HCT116 (cell line): ENCODE measurements at regions not wholly inside any gene's neighbourhood (a gene's known extent, or its start where the extent isn't known, plus 50 kb on each side); places are given as distances from the start of the nearest gene placed in this dataset.

Experiments used
- ATAC-seq: fragments of 200-7000 bp; cut with Tn5 transposase; 2 replicates; pipeline ENCODE4 v1.9.1; 2020; ENCODE audit warnings: mild to moderate bottlenecking, moderate library complexity
- BruUV-seq: library from RNA; stranded (reverse); fragments of 400-500 nt; replicated peaks from 2 replicates; lab custom pipeline; 2021; lab: Mats Ljungman, UMichigan
- CTCF ChIA-PET: fragments of 300-600 bp; sonication (Branson Sonifier 250); formaldehyde crosslinking; loops from one replicate; lab custom pipeline; 2021; ENCODE audit warnings: antibody characterized with exemption; lab: Charles Lee
- POLR2A ChIA-PET: fragments of 300-600, 350-600 bp; sonication (Branson Sonifier 250); formaldehyde crosslinking; loops from one replicate; lab custom pipeline; 2021; ENCODE audit warnings: antibody characterized with exemption; lab: Charles Lee
- RAD21 ChIA-PET, 2 experiments: fragments of 300-600 bp; sonication (Branson Sonifier 250); formaldehyde crosslinking; loops; one replicate each; lab custom pipeline; 2023; ENCODE audit warnings: low total read pairs in 2 of 2; ENCODE audit not compliant: uncharacterized antibody in 2 of 2, unreplicated experiment in 2 of 2, low non-redundant PET in 1 of 2; lab: Charles Lee
- DNase-seq: peaks from one replicate; pipeline ENCODE4 v3.0.0-alpha.2; 2010; ENCODE audit warnings: low read depth, low spot score
- H2AFZ ChIP-seq: fragments of 200-600 bp; shearing (Covaris generic), sonication (generic); 2 replicates; pipeline ENCODE4 v1.6.1; 2017; ENCODE audit warnings: low read depth, mixed run types, mixed read lengths, antibody characterized with exemption, low read length; ENCODE audit not compliant: poor library complexity, severe bottlenecking
- H3K27ac ChIP-seq: 2 replicates; pipeline ENCODE4 v1.5.1; 2012; ENCODE audit warnings: low read depth, low read length
- H3K27me3 ChIP-seq: fragments of 200-600 bp; sonication (generic); 2 replicates; pipeline ENCODE4 v1.6.1; 2016; ENCODE audit warnings: mixed run types, low read length, mixed read lengths; ENCODE audit not compliant: insufficient read depth
- H3K36me3 ChIP-seq, 2 experiments: fragments of 200-500 bp in 1 of 2; fragments of 200-600 bp in 1 of 2; sonication (Bioruptor generic) in 1 of 2; sonication (generic) in 1 of 2; 2 replicates each; pipeline versions ENCODE4 v1.5.1 to v1.6.1; 2014 to 2016; ENCODE audit warnings: low read length in 2 of 2, inconsistent platforms in 1 of 2, mixed read lengths in 1 of 2, mixed run types in 1 of 2; ENCODE audit not compliant: insufficient read depth in 2 of 2, control insufficient read depth in 1 of 2
- H3K4me1 ChIP-seq, 2 experiments: fragments of 200-600 bp in 1 of 2; sonication (generic) in 1 of 2; 2 replicates each; pipeline versions ENCODE4 v1.5.1 to v1.6.1; 2012 to 2017; ENCODE audit warnings: low read length in 2 of 2, inconsistent platforms in 1 of 2, mild to moderate bottlenecking in 1 of 2, mixed read lengths in 1 of 2, mixed run types in 1 of 2, moderate library complexity in 1 of 2; ENCODE audit not compliant: insufficient read depth in 2 of 2, control insufficient read depth in 1 of 2
- H3K4me2 ChIP-seq: fragments of 200-600 bp; sonication (generic); 2 replicates; pipeline ENCODE4 v1.6.1; 2017; ENCODE audit warnings: mixed run types, low read length, mixed read lengths
- H3K4me3 ChIP-seq, 2 experiments: fragments of 200-600 bp in 1 of 2; sonication (generic) in 1 of 2; replicated peaks in 1 of 2; 2 replicates each; pipeline ENCODE4 v1.5.1; 2011 to 2016; ENCODE audit warnings: low read length in 2 of 2, control low read depth in 1 of 2, low read depth in 1 of 2, mild to moderate bottlenecking in 1 of 2, mixed read lengths in 1 of 2, mixed run types in 1 of 2
- H3K79me2 ChIP-seq: fragments of 200-600 bp; sonication (generic); 2 replicates; pipeline ENCODE4 v1.6.1; 2017; ENCODE audit warnings: mild to moderate bottlenecking, mixed run types, low read length, moderate library complexity, mixed read lengths; ENCODE audit not compliant: insufficient read depth
- H3K9ac ChIP-seq: fragments of 200-600 bp; sonication (generic); 2 replicates; pipeline ENCODE4 v1.6.1; 2016; ENCODE audit warnings: low read length, mixed read lengths
- H3K9me2 ChIP-seq: fragments of 200-600 bp; sonication (generic), shearing (Covaris generic); 2 replicates; pipeline ENCODE4 v1.6.1; 2017; ENCODE audit warnings: mixed run types, mild to moderate bottlenecking, moderate library complexity; ENCODE audit not compliant: insufficient read depth
- H3K9me3 ChIP-seq, 2 experiments: fragments of 200-500 bp in 1 of 2; fragments of 200-600 bp in 1 of 2; sonication (Bioruptor generic) in 1 of 2; sonication (generic) in 1 of 2; 2 replicates each; pipeline ENCODE4 v1.6.1; 2014 to 2017; ENCODE audit warnings: low read length in 2 of 2, mixed read lengths in 2 of 2, inconsistent platforms in 1 of 2, low read depth in 1 of 2, mild to moderate bottlenecking in 1 of 2, mixed run types in 1 of 2, moderate library complexity in 1 of 2; ENCODE audit not compliant: control insufficient read depth in 1 of 2, insufficient read depth in 1 of 2
- H4K20me1 ChIP-seq: fragments of 200-600 bp; sonication (generic), shearing (Covaris generic); 2 replicates; pipeline ENCODE4 v1.6.1; 2017; ENCODE audit warnings: mixed run types, mild to moderate bottlenecking, moderate library complexity; ENCODE audit not compliant: insufficient read depth
- CBX3 ChIP-seq: IDR thresholded peaks from 2 replicates; pipeline ENCODE4 v1.6.1; 2012; ENCODE audit warnings: low read depth
- CEBPB ChIP-seq: IDR thresholded peaks from 2 replicates; pipeline ENCODE4 v1.6.1; 2012; ENCODE audit warnings: low read depth
- EGR1 ChIP-seq: IDR thresholded peaks from 2 replicates; pipeline ENCODE4 v1.6.1; 2012; ENCODE audit warnings: low read depth
- ELF1 ChIP-seq: IDR thresholded peaks from 2 replicates; pipeline ENCODE4 v1.6.1; 2012; ENCODE audit warnings: low read depth, borderline replicate concordance
- EZH2phosphoT487 ChIP-seq: fragments of 200-600 bp; IDR thresholded peaks from 2 replicates; pipeline ENCODE4 v1.6.1; 2018; ENCODE audit warnings: antibody characterized with exemption, borderline replicate concordance
- FOSL1 ChIP-seq: IDR thresholded peaks from 2 replicates; pipeline ENCODE4 v1.6.1; 2012; ENCODE audit warnings: low read depth
- JUND ChIP-seq: IDR thresholded peaks from 2 replicates; pipeline ENCODE4 v1.6.1; 2012
- POLR2AphosphoS5 ChIP-seq: IDR thresholded peaks from 2 replicates; pipeline ENCODE4 v1.6.1; 2011; ENCODE audit warnings: mild to moderate bottlenecking, low read depth, low read length, moderate library complexity
- RAD21 ChIP-seq: IDR thresholded peaks from 2 replicates; pipeline ENCODE4 v1.6.1; 2012; ENCODE audit warnings: low read depth, mild to moderate bottlenecking
- SIN3A ChIP-seq: IDR thresholded peaks from 2 replicates; pipeline ENCODE4 v1.6.1; 2012; ENCODE audit warnings: low read depth
- SP1 ChIP-seq: IDR thresholded peaks from 2 replicates; pipeline ENCODE4 v1.6.1; 2012; ENCODE audit warnings: low read depth
- SRF ChIP-seq: IDR thresholded peaks from 2 replicates; pipeline ENCODE4 v1.6.1; 2012; ENCODE audit warnings: low read depth
- TCF7L2 ChIP-seq: IDR thresholded peaks from 2 replicates; pipeline ENCODE4 v1.7.0; 2011; ENCODE audit warnings: borderline replicate concordance, inconsistent platforms; ENCODE audit not compliant: insufficient read depth, insufficient read length; ENCODE audit errors: extremely low read depth
- ZFX ChIP-seq: fragments of 450-650 bp; IDR thresholded peaks from 2 replicates; pipeline ENCODE4 v1.6.1; 2017
- intact Hi-C: fragments of 100-400 bp; cut with micrococcal nuclease; formaldehyde crosslinking; loops from 2 replicates; pipeline ENCODE4 v1.10.0; 2022
- TF ChIP-seq, protein P1 (sequence below), 3 experiments: fragments of 200-600 bp in 1 of 3; sonication (generic) in 1 of 3; IDR thresholded peaks in 2 of 3; conservative IDR thresholded peaks in 1 of 3; 2 replicates each; pipeline ENCODE4 v1.5.1; 2012 to 2017; ENCODE audit warnings: low read depth in 2 of 3, low read length in 2 of 3, antibody characterized with exemption in 1 of 3, borderline replicate concordance in 1 of 3, control low read depth in 1 of 3, mild to moderate bottlenecking in 1 of 3, mixed read lengths in 1 of 3, mixed run types in 1 of 3, moderate library complexity in 1 of 3; ENCODE audit not compliant: insufficient read depth in 1 of 3
- TF ChIP-seq, protein P2 (sequence below): IDR thresholded peaks from 2 replicates; pipeline ENCODE4 v1.6.1; 2012
- TF ChIP-seq, protein P3 (sequence below): IDR thresholded peaks from 2 replicates; pipeline ENCODE4 v1.6.1; 2012
- TF ChIP-seq, protein P4 (sequence below): IDR thresholded peaks from 2 replicates; pipeline ENCODE4 v1.6.1; 2011; ENCODE audit warnings: mild to moderate bottlenecking, low read length, moderate library complexity; ENCODE audit not compliant: insufficient replicate concordance; ENCODE audit errors: extremely low read depth

DNA sequence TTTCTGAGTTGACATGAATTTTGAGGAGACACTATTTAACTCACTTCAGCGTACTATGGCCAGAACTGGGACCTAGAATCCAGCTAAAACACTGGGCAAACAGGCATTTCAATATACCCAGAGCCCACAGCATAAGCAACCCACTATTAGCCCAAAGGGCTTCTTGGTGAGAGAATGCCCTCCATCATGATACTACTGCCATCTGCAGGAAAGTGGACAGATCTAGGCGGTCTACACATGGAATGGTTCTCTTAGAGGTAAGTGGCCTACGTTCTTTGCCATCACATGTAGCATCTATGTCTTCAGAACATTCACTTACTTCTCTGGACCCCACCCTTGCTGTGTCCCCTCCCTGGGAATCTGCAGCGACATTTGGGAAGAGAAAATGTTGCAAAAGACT, 181.3 kb upstream of the LINC00305 start (continued):
- TF ChIP-seq, protein P1, sequence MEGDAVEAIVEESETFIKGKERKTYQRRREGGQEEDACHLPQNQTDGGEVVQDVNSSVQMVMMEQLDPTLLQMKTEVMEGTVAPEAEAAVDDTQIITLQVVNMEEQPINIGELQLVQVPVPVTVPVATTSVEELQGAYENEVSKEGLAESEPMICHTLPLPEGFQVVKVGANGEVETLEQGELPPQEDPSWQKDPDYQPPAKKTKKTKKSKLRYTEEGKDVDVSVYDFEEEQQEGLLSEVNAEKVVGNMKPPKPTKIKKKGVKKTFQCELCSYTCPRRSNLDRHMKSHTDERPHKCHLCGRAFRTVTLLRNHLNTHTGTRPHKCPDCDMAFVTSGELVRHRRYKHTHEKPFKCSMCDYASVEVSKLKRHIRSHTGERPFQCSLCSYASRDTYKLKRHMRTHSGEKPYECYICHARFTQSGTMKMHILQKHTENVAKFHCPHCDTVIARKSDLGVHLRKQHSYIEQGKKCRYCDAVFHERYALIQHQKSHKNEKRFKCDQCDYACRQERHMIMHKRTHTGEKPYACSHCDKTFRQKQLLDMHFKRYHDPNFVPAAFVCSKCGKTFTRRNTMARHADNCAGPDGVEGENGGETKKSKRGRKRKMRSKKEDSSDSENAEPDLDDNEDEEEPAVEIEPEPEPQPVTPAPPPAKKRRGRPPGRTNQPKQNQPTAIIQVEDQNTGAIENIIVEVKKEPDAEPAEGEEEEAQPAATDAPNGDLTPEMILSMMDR (IDR thresholded peaks at IDR 0.05 in 2 of 3, conservative IDR thresholded peaks at IDR 0.05 in 1 of 3; ENCODE audit: borderline replicate concordance in 1 of 3, insufficient read depth in 1 of 3, low read depth in 2 of 3, low read length in 2 of 3): no peak
- TF ChIP-seq SRF (no peak), SIN3A (no peak), TCF7L2 (no peak)

DNA sequence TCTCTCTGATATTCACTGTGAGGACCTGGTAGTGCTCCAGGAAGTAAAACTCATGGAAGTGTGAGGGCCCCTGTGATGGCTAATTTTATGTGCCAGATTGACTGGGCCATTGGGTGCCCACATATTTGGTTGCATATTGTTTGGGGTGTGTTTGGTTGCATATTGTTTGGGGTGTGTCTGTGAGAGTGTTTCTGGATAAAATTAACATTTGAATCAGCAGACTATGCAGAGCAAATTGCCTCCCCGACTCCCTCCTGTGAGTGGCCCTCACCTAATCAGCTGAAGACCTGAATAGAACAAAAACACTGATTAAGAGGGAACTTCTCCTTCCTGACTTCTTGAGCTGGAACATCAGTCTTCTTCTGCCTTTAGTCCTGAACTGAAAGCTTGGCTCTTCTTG, 173.3 kb upstream of the LINC00305 start:
- intact Hi-C loops: no loop called here
- H3K9me2 ChIP-seq: no peaks in the 10 kb centered on the region
- ChIA-PET CTCF (no interaction called here), POLR2A (no interaction called here), RAD21 (no interaction called here)
- no peaks in the 10 kb centered on the region for H3K4me1 ChIP-seq
- H4K20me1 ChIP-seq: no peaks in the 10 kb centered on the region
- no peak for DNase-seq
- no peak overlapping the region for H2AFZ ChIP-seq
- H3K9ac ChIP-seq: no peak overlapping the region
- H3K27ac ChIP-seq: no peak overlapping the region
- H3K79me2 ChIP-seq: no peaks in the 10 kb centered on the region
- H3K36me3 ChIP-seq: no peaks in the 10 kb centered on the region
- no peak overlapping the region for H3K4me2 ChIP-seq
- BruUV-seq: no TSS peak
- H3K9me3 ChIP-seq: peaks cover 8 to 13% of the 10 kb centered on the region in 2 experiments; a peak in 2 of 4 replicates
- H3K27me3 ChIP-seq: no peaks in the 10 kb centered on the region
- no peak overlapping the region for H3K4me3 ChIP-seq
- ATAC-seq: no peak
- TF ChIP-seq, protein P2, sequence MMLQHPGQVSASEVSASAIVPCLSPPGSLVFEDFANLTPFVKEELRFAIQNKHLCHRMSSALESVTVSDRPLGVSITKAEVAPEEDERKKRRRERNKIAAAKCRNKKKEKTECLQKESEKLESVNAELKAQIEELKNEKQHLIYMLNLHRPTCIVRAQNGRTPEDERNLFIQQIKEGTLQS: no peak
- TF ChIP-seq EZH2phosphoT487: no peak
- no peak for TF ChIP-seq SIN3A
- TF ChIP-seq, protein P3, sequence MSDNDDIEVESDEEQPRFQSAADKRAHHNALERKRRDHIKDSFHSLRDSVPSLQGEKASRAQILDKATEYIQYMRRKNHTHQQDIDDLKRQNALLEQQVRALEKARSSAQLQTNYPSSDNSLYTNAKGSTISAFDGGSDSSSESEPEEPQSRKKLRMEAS: no peak
- TF ChIP-seq, protein P4, sequence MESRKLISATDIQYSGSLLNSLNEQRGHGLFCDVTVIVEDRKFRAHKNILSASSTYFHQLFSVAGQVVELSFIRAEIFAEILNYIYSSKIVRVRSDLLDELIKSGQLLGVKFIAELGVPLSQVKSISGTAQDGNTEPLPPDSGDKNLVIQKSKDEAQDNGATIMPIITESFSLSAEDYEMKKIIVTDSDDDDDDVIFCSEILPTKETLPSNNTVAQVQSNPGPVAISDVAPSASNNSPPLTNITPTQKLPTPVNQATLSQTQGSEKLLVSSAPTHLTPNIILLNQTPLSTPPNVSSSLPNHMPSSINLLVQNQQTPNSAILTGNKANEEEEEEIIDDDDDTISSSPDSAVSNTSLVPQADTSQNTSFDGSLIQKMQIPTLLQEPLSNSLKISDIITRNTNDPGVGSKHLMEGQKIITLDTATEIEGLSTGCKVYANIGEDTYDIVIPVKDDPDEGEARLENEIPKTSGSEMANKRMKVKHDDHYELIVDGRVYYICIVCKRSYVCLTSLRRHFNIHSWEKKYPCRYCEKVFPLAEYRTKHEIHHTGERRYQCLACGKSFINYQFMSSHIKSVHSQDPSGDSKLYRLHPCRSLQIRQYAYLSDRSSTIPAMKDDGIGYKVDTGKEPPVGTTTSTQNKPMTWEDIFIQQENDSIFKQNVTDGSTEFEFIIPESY: no peak
- TF ChIP-seq EGR1: no peak
- TF ChIP-seq TCF7L2: no peak
- no peak for TF ChIP-seq JUND
- no peak for TF ChIP-seq CBX3
- TF ChIP-seq, protein P1 (IDR thresholded peaks at IDR 0.05 in 2 of 3, conservative IDR thresholded peaks at IDR 0.05 in 1 of 3; ENCODE audit: borderline replicate concordance in 1 of 3, insufficient read depth in 1 of 3, low read depth in 2 of 3, low read length in 2 of 3): no peak
- no peak for TF ChIP-seq FOSL1
- TF ChIP-seq RAD21: no peak
- TF ChIP-seq SRF: no peak
- no peak for TF ChIP-seq CEBPB
- TF ChIP-seq SP1: no peak
- TF ChIP-seq POLR2AphosphoS5: no peak
- no peak for TF ChIP-seq ELF1
- no peak for TF ChIP-seq ZFX
